NCI-H345 (cell line): ENCODE measurements at regions not wholly inside any gene's neighbourhood (a gene's known extent, or its start where the extent isn't known, plus 50 kb on each side); places are given as distances from the start of the nearest gene placed in this dataset.
"Not testable (repeated sequence)": the region's sequence is repeated elsewhere in the genome, so short reads cannot be mapped to it uniquely, and the experiment has no call there.

Experiments used
- DNase-seq: peaks from one replicate; lab custom pipeline; 2025; lab: John Stamatoyannopoulos, UW

DNA sequence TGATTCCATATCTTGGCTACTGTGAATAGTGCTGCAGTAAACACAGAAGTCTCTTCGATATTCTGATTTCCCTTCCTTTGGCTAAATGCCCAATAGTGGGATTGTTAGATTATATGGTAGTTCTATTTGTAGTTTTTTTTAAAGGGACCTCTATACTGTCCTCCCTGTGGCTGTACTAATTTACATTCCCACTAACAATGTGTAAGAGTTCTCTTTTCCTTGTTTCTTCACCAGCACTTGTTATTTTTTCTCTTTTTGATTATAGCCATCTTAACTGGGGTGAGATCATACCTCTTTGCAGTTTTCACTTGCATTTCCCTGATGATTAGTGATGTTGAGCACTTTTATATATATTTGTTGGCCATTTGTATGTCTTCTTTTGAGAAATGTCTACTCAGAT is 102.0 kb downstream of the CARTPT start:
- no peak for DNase-seq

DNA sequence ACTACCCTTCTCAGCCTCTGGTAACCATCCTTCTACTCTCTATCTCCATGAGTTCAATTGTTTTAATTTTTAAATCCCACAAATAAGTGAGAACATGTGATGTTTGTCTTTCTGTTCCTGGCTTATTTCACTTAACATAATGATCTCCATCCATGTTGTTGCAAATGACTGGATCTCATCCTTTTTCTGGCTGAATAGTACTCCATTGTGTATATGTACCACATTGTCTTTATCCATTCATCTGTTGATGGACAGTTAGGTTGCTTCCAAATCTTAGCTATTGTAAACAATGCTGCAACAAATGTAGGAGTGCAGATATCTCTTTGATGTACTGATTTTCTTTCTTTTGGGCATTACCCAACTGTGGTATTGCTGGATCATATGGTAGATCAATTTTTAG is 103.0 kb downstream of the CARTPT start:
- not testable (repeated sequence) for DNase-seq

DNA sequence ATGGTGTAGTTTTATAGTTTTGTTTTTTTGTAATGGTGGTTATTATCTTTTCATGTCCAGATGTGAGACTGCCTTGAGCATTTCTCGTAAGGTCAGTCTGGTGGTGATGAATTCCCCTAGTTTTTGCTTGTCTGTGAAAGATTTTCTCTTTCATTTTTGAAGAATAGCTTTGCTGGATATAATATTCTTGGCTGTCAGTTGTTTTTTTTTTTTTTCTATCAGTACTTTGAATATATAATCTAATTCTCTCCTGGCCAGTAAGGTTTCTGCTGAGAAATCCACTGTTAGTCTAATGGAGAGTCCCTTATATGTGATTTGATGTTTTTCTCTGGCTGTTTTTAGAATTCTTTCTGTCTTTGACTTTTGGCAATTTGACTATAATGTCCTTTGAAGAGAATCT is 106.9 kb downstream of the CARTPT start:
- no peak for DNase-seq

DNA sequence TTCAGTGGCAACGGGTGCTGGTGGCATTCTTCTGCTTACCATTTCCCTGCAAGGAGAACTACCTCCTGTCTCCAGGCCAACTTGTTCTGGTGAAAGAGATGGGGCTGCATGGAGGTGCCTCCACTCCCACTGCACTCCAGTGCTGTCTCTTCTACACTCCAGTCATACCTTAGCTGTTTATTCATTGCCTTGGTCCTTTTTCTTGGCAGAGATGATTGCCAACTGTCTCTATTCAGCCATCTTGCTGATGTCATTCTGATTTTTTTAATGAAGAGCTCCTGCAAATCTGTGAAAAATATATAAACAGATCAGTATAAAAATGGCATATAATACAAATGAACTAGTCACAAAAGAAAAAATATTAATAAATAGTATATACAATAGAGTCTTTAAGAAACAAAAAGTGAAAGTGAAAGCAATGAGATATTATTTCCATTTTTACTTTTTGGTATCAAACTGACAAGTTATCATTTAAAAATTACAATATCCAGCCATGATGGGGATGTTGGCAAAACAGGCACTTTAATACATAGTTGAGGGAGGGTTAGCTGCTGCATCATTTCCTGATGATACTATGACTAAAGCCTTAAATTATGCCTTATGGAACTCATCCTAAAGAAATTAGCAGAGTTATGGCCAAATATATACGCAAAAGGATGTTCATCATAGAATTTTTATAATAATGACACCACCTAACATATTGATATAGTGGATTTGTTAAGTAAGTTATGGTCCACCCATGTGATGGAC is 109.4 kb downstream of the CARTPT start:
- DNase-seq, result no peak

DNA sequence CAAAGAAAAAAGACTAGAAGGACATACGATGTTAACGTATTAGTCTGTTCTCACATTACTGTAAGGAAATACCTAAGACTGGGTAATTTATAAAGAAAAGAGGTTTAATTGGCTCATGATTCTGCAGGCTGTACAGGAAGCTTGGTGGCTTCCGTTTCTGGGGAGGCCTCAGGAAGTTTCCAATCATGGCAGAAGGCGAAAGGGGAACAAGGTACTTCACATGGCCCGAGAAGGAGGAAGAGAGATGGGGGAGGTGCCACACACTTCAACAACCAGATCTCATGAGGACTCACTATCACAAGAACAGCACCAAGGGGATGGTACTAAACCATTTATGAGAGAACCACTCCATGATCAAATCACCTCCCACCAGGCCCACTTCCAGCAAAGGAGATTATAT is 110.1 kb downstream of the CARTPT start:
- DNase-seq, result no peak

DNA sequence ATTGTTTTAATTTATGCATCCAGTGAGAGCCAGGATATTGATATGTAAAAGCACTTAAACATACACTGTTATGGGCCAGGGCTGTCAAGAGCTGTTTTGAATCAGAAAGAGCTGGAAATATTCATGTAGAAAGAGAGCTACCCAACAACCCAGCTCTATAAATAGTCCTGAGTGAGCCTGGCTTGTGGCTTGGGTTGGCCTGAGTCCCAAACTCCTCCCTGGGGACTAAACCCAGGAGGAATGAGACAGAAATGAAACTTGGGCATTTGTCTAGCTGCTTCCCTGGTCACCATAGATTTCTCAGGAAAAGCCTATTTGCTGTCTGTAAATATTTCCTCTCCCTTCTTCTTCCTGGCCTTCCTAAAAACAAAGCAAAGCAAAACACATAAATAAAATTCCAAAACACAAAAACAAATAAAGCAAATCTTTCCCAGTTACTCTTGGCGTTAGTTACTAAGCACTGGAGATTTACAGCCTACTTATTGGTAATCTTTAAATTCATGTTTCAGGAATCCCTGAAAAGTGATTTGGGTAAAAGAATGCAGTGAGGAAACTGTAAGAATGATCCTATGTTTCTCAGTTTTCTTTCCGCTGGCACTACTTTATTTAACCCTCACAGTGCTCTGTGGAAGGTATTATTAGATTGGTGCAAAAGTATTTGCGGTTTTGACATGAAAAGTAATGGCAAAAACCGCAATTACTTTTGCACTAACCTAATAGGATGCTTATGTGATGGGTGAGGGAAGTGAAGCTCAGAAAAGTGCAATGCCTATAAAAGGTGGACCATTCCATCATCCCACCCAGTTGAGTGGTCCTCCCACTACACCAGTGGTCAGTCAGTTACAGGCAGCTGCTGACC is 111.8 kb downstream of the CARTPT start:
- DNase-seq, result peak; percentile 85

DNA sequence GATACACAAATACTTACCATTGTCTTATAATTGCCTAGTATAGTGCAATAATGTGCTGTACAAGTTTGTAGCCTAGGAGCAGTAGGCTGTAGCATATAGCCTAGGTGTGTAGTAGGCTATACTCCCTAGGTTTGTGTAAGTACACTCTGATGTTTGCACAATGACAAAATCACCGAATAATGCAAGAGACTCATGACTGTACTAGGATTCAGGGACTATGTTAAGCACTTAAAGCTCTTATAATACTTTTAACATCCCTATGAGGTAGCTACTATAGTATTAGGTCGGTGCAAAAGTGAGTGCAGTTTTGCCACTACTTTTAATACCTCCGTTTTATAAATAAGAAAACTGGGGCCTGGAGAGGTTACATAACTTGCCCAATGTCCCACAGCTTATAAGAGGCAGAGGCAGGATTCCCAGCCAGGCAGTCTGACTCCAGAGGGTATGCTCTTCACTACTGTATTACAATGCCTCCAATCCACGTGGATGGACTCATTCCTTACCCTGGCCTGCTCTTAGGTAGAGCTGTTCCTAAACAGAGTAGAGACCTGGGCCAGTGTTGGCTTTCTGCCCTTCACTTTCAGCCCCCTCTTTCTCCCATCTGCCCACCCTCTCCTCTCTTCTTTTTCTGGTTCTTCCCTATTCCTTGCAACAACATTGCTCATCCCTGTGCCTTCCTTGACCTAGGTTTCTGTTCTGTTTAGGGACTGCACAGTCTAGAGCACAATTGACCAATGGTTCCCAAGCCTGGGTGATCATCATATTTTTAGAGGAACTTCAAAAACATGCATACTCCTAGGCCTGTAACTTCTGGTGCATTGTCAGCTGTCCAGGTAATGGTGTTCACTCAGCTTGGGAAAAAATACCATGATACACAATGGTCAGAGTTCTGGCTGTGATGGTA is 114.0 kb downstream of the CARTPT start:
- DNase-seq, result no peak

DNA sequence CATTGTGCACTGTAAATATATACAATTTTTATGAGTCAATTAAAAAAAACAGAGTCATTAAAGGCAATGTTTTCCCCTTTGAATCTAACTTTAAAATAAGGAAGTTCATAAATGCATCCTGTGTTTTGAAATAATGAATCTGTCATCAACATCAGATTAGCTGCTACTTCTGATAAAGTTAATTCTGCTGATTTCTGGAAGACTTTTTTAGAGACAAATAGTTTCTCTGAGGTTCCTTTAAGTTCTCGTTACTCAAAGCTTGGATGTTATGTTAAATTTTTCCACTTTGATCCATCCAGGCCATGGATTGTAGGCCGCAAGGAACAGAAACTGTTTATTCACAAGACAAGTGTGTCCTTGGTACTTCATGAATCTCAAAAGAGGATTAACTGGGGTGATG is 115.5 kb downstream of the CARTPT start:
- DNase-seq, result no peak

DNA sequence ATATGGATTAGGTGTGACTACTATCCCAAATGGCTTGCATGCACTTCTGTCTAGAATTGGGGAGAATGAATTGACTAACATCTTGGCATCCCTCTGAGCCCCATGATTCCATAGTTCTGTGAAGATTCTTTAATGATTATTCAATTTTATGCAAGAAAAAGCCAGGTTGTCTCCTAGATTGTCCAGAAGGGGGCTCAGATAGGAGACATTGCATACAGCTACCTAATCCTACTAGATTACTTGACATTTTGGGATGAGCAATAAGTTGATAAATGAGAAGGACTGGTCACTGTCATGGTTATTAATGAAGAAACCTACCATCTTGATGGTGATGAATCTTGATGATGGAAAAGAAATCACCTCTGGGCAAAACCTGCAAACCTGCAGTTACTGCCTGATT is 117.0 kb downstream of the CARTPT start:
- DNase-seq, result no peak

DNA sequence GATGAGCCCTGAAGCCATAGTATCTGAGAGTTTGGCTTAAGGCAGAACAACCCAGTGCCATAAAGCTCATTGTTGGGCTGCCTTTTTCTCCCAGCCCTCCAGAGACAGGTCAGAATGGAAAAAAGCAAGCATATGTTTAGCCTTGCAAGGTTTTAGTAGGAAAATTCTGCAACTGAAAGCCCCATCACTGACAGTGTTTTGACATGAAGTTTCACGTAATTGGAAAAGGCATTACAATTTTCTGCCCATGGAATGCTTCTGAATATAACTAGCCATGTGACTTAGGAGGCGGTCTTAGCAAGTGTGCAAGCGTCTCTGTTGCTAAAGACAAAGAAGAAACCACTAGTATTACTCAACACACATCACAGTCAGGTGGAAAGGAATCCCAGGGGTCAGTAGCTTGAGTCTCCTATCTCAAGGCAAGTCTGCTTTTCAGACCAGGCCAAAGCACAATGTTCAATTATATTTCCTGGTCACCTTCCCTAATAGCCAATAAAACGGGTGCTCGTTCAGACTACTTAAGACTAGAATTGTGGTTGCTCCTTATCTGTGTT is 117.6 kb downstream of the CARTPT start:
- DNase-seq, result no peak

DNA sequence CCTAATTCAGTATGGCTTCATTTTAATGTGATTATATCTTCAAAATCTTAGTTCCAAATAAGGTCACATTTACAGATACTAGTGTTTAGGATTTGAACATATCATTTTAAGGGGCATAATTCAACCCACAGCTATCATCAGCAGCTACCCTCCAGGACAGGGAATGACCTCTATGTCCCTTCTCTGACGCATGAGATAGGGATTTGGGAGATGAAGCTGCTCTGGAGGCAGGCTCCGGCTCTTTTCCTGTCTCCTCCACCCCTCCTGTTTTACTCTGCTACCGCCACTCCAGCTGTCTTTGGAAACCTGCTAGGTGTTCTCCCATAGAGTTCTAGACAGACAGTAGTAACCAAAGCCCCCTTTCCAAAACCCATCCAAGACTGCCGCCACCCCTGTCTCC is 119.2 kb downstream of the CARTPT start:
- DNase-seq, result no peak

DNA sequence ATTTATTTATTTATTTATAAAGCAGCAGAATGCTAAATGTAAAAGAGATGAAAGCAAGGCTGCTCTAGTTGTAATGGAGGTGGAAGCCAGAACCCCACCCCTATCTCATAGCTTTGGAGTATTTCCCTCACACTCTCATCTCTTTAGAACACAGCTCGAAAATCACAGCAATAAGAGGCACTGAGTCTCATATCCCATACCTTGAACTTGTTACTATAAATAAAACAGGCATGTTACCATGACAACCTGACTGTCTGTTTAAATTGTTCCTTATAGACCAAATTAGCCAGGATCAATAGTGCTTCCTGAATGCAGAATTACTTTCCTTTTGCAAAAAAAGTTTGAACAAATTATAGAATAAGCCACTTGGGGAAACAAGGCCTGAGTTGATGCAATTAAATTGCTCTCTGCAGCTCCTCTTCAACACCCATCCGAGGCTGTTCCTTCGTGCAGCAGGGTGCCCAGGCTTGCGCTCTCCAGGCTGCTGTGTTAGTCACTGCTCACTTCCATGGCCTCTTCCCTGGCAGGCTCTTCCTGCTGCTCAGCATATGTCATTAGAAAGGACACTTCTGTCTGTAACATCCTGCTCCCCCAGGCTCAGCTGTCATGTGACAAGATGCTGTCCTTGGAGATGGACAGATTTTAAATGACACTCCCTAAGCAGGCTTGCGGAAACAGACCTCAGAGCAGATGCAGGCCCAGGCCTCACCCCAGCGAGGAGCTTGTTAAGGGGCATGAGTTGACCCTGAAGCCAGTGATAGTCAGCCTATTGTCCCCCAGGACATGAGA is 120.2 kb downstream of the CARTPT start:
- peak; percentile 11 for DNase-seq

DNA sequence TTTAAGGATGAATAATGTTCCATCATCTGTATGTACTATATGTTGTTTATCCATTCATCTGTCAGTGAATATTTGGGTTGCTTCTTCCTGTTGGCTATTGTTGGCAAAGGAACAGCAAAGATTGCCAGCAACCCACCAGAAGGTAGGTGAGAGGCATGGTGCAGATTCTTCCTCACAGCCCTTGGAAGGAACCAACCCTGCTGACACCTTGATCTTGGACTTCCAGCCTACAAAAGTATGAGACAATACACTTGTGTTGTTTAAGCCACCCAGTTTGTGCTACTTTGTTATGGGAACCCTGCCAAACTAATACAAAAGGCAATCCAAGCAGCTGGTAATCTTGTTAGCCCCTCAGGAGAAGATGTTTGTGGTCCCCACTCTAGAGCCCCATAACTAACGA is 122.0 kb downstream of the CARTPT start:
- no peak for DNase-seq

DNA sequence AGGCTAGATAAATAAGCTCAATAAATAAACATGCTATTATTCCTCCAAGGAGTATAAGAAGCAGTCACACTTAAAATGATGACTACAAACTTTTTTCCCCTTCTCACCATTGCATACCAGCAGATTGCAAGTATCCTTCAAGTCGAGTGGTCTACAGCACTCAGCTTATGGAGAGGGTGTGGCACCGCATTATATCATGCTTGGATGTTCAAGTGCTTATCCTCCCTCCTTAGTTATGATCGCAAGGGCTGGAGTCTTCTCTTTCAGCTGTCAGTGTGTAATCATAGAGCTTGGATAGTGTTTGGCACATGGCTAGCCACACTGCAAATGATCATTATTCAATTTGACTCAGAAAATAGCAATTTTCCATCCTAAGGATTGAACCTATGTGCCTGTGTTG is 124.0 kb downstream of the CARTPT start:
- DNase-seq, result no peak

DNA sequence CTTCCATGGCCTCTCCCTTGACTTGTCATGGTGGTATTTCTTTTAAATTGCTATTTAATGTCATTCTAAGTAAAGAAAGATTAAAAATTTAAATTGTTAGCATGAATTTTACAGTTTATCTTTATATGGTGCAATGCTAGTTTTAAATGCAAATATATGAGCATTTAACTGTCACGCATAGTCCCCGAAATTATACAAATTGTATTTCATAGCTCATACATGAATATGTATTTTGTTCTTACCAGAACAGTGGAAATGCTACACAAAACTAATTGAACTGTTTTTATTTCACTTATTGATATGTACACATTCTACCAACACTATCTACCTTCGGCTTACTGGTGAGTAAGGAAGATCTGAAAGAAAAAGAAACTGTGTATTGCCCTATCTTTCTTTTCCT is 125.8 kb downstream of the CARTPT start:
- no peak for DNase-seq

DNA sequence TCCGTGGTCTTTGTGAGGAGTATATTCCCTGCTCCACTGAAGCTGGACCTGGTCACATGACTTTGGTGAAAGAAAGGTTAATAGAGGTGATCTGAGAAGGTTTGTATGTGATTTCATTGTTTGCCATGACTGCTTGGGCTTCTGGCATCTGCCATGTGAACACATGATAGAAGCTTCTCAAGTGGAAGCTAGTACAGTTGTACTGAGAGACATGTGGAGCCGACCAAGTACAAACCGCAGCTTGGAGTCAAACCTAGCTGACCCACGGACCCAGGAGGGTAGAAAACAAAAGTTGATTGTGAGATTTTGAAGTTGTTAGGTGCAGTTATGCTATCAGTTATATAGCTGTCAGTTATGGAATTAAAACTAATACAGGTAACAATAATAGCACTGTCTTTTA is 140.4 kb downstream of the CARTPT start:
- DNase-seq, result no peak

DNA sequence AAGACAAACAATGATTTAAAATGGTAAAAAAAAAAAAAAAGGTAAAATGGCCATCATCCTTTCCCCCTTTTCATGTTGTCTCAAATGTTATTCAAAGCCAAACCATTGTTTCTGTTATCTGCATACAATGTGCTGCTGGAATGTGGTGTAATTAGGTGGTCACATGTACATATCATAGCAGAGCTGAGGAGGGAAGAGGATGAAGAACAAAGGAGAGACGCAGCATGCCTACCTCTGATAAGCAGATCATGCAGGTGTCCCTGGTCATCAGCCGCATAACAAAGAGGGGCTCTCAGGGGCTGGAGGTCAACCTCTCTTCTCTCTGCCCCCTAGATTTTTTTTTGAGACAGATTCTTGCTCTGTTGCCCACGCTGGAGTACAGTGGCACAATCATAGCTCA is 141.0 kb downstream of the CARTPT start:
- DNase-seq, result no peak

DNA sequence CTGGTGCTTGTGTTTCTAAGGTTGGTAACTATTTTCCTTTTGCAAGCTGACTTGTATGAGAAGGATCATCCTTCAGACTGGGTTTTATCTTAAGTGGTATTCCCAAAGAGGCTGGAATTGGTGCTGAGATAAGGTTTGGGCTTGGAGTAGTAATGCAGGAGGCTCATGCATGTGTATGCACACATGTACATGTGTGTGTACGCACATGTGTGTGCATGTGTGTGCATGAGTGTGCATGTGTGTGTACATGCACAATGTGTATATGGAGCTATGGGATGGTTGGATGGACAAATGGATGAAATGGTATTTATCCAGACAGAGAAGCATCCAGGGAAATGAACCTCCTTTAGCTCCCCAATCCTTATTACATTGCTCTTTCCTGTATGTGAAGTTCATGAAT is 142.6 kb downstream of the CARTPT start:
- no peak for DNase-seq

DNA sequence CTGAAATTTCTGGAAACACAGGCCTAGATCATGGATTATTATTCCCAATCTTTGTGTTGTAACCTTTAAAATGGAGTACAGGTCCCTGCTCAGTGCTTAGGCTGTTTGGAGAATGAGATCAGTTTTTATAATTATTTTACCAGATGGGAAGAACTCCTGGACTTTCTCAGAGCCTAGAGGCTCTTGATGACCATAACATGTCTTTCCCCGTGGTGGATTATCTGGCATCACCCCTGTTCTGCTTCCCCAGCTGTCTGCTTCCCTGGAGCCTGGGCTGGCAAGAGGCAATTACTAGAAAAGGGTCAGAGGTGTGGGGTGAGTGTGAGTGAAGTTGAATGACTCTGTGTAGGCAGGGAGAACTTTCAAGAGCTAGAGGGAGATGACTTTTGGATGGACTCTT is 143.0 kb downstream of the CARTPT start:
- no peak for DNase-seq

DNA sequence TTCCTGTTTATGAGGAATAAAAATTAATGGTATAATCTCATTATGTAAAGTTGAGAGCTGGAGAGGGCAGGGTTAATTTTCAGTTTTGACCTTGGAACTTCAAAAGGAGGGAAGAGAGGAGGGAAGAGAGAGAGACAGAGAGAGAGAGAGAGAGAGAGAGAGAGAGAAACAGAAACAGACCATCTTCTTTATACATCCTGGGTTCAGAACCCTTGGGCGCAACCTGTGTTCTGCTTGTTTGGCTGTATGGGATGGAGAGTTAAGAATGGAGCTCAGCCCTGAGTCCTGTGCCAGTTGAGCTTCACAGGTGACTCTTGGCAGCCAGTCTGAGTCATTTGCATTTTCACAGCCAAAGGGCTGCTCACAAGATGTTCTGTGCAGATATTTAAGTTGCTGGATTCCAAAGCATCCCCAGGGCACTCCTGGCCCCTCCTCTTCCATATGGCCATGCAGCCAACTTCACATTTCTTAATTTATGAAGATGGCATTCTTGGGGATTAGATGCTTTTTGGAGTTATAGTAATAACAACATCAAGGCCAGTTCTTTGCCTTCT is 143.5 kb downstream of the CARTPT start:
- DNase-seq, result no peak
